ENCODE measurements at regions not wholly inside any gene's neighbourhood (a gene's known extent, or its start where the extent isn't known, plus 50 kb on each side); places are given as distances from the start of the nearest gene placed in this dataset.

- TF ChIP-seq, protein P1, sequence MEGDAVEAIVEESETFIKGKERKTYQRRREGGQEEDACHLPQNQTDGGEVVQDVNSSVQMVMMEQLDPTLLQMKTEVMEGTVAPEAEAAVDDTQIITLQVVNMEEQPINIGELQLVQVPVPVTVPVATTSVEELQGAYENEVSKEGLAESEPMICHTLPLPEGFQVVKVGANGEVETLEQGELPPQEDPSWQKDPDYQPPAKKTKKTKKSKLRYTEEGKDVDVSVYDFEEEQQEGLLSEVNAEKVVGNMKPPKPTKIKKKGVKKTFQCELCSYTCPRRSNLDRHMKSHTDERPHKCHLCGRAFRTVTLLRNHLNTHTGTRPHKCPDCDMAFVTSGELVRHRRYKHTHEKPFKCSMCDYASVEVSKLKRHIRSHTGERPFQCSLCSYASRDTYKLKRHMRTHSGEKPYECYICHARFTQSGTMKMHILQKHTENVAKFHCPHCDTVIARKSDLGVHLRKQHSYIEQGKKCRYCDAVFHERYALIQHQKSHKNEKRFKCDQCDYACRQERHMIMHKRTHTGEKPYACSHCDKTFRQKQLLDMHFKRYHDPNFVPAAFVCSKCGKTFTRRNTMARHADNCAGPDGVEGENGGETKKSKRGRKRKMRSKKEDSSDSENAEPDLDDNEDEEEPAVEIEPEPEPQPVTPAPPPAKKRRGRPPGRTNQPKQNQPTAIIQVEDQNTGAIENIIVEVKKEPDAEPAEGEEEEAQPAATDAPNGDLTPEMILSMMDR (conservative IDR thresholded peaks at IDR 0.05; ENCODE audit: low read depth, low read length) = no peak
- TF ChIP-seq EZH2 (IDR thresholded peaks at IDR 0.05; ENCODE audit: borderline replicate concordance, low read depth, low read length, poor library complexity, severe bottlenecking) = no peak
Measured at GRCh38 chr5:57862942-57863341, 380.3 kb upstream of the ACTBL2 start.
